Islet of Langerhans (tissue), 1 donor: ENCODE measurements at regions not wholly inside any gene's neighbourhood (a gene's known extent, or its start where the extent isn't known, plus 50 kb on each side); places are given as distances from the start of the nearest gene placed in this dataset.

Source experiments
- FAIRE-seq: peaks from one replicate; lab custom pipeline; 2011; peaks lifted over from hg19 to GRCh38; lab: Jason Lieb, UNC

GRCh38 chr18:22858121-22858520 lies 75.0 kb upstream of the RBBP8 start:
- FAIRE-seq: no peak

- no peak for FAIRE-seq
Observed at GRCh38 chr18:22860807-22861206, 72.3 kb upstream of the RBBP8 start.

DNA sequence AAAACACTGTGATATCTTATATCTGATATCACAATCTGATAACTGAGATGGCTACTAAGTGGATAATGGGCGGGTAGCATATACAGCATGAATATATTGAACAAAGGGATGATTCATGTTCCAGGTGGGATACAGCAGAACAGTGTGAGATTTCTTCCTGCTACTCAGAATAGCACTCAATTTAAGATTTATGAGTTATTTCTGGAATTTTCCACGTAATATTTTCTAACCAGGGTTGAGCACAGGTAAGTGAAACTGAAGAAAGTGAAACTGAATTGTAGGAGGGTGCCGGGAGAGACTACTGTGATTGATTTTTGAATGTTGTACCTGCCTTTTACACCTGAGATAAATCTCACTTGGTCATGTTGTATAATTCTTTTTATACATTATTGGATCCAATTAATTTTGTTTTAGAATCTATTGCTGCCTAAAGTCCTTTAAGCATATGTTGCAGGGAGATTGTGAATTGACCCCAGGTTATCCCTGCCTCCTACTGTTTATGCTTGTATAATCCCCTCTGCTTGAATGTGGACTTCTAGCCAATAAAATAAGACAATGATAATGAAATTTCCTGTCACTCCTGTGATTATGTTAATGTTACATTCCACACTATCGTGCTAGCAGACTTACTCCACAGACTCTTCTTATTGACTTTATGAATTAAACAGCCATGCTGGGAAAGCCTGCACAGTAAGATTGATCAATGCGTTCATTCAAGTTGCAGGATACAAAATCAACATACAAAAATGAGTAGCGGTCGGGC lies 67.6 kb upstream of the RBBP8 start:
- no peak for FAIRE-seq

GRCh38 chr18:22868831-22869230 lies 64.3 kb upstream of the RBBP8 start:
- FAIRE-seq: no peak

GRCh38 chr18:22871809-22872525 lies 61.2 kb upstream of the RBBP8 start:
- FAIRE-seq: no peak

DNA sequence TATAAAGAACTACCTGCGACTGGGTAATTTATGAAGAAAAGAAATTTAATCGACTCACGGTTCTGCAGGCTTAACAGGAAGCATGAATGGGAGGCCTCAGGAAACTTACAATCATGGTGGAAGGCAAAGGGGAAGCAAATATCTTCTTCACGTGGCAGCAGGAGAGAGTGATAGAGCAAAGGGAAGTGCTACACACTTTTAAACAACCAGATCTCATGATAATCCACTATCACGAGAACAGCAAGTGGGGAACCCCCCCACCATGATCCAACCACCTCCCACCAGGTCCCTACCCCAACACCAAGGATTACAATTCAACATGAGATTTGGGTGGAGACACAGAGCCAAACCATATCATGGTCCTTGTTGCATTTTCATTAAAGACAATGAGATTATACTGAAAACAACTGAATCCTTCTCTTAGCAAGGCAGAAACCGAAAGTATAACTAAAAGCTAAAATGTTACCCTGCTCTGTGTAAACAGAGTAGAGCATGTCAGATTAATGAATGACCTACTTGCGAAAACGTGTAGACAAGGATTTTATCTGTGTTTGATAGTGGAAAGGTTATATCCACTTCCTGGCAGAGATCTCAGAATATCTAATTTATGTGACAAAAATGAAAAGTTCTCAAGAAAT lies 60.1 kb upstream of the RBBP8 start:
- FAIRE-seq: peak; percentile 71

GRCh38 chr18:22879293-22879692 lies 53.8 kb upstream of the RBBP8 start:
- FAIRE-seq: no peak

GRCh38 chr18:22882084-22882483 lies 51.0 kb upstream of the RBBP8 start:
- FAIRE-seq: no peak

DNA sequence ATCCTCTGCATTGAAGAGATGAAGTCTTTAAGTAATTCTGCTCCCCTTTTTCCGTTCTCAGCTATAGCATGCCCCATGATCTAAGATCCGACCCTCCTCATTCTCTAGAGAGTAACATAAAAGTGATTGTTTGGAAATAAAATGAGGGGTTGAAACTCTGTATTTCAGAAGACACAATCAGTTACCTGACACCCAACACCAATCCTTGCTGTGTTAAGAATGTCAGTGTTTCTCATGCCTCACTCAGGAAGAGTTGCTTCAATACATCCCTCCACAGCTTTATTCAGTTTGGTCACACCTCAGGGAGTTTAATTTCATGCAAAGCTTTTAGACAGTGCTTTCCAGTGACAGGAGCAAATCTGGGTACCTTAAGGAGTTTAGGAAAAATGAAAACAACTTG lies 49.9 kb upstream of the RBBP8 start:
- FAIRE-seq: no peak
